Endothelial cell (in vitro differentiated cells): ENCODE measurements at regions not wholly inside any gene's neighbourhood (a gene's known extent, or its start where the extent isn't known, plus 50 kb on each side); places are given as distances from the start of the nearest gene placed in this dataset.
"Not testable (repeated sequence)": the region's sequence is repeated elsewhere in the genome, so short reads cannot be mapped to it uniquely, and the experiment has no call there.

Experiments
- DNase-seq: peaks from one replicate; pipeline ENCODE4 v3.0.0; 2021; ENCODE audit warnings: low spot score
- H3K27ac Mint-ChIP-seq: one replicate; pipeline ENCODE4 v1.8.0; 2021; ENCODE audit warnings: mixed read lengths, inconsistent platforms; ENCODE audit not compliant: unreplicated experiment
- H3K27me3 Mint-ChIP-seq: one replicate; pipeline ENCODE4 v1.8.0; 2021; ENCODE audit warnings: mild to moderate bottlenecking, moderate library complexity, mixed read lengths, inconsistent platforms; ENCODE audit not compliant: unreplicated experiment
- H3K36me3 Mint-ChIP-seq: one replicate; pipeline ENCODE4 v1.8.0; 2021; ENCODE audit warnings: mild to moderate bottlenecking, low read depth, mixed read lengths, inconsistent platforms; ENCODE audit not compliant: unreplicated experiment
- H3K4me1 Mint-ChIP-seq: one replicate; pipeline ENCODE4 v1.8.0; 2021; ENCODE audit warnings: mild to moderate bottlenecking, mixed read lengths, inconsistent platforms; ENCODE audit not compliant: unreplicated experiment
- H3K4me3 Mint-ChIP-seq: one replicate; pipeline ENCODE4 v1.8.0; 2021; ENCODE audit warnings: mild to moderate bottlenecking, mixed read lengths, inconsistent platforms; ENCODE audit not compliant: unreplicated experiment
- H3K9me3 Mint-ChIP-seq: one replicate; pipeline ENCODE4 v1.8.0; 2021; ENCODE audit warnings: mixed read lengths, inconsistent platforms; ENCODE audit not compliant: unreplicated experiment
- CTCF ChIP-seq: fragments of 200-600 bp; sonication (generic); IDR thresholded peaks from one replicate; pipeline ENCODE4 v1.5.0; 2021; ENCODE audit warnings: antibody characterized with exemption; ENCODE audit not compliant: unreplicated experiment

GRCh38 chr17:68102318-68102758 lies 66.8 kb downstream of the KPNA2 start:
- H3K36me3 Mint-ChIP-seq: no peaks in the 10 kb centered on the region
- H3K4me3 Mint-ChIP-seq: peak overlapping the region; percentile 95
- peak; percentile 9 for DNase-seq
- H3K9me3 Mint-ChIP-seq: no peaks in the 10 kb centered on the region
- H3K27ac Mint-ChIP-seq: no peak overlapping the region
- peaks cover 7% of the 10 kb centered on the region for H3K27me3 Mint-ChIP-seq
- peaks cover 11% of the 10 kb centered on the region for H3K4me1 Mint-ChIP-seq
- TF ChIP-seq CTCF: no peak

GRCh38 chr17:68103148-68103547 lies 67.6 kb downstream of the KPNA2 start:
- Mint-ChIP-seq H3K27me3 (peaks cover 7% of the 10 kb centered on the region), H3K4me1 (peaks cover 11% of the 10 kb centered on the region), H3K36me3 (no peaks in the 10 kb centered on the region), H3K4me3 (peak overlapping the region; percentile 95), H3K27ac (no peak overlapping the region), H3K9me3 (no peaks in the 10 kb centered on the region)
- no peak for TF ChIP-seq CTCF
- DNase-seq: no peak

GRCh38 chr17:68106085-68106484 lies 70.5 kb downstream of the KPNA2 start:
- no peak overlapping the region for H3K4me3 Mint-ChIP-seq
- no peak for DNase-seq
- H3K27me3 Mint-ChIP-seq: peaks cover 5% of the 10 kb centered on the region

GRCh38 chr17:68107373-68107772 lies 71.8 kb downstream of the KPNA2 start:
- no peaks in the 10 kb centered on the region for H3K36me3 Mint-ChIP-seq
- no peaks in the 10 kb centered on the region for H3K9me3 Mint-ChIP-seq
- H3K4me1 Mint-ChIP-seq: peaks cover 4% of the 10 kb centered on the region
- no peak overlapping the region for H3K27ac Mint-ChIP-seq
- no peak for TF ChIP-seq CTCF
- DNase-seq: no peak
- H3K27me3 Mint-ChIP-seq: peaks cover 2% of the 10 kb centered on the region
- H3K4me3 Mint-ChIP-seq: no peak overlapping the region

More at GRCh38 chr17:68106085-68106484, 70.5 kb downstream of the KPNA2 start:
- no peaks in the 10 kb centered on the region for H3K9me3 Mint-ChIP-seq
- H3K36me3 Mint-ChIP-seq: no peaks in the 10 kb centered on the region
- no peak for TF ChIP-seq CTCF
- peaks cover 8% of the 10 kb centered on the region for H3K4me1 Mint-ChIP-seq
- no peak overlapping the region for H3K27ac Mint-ChIP-seq

GRCh38 chr17:68108313-68109000 lies 72.9 kb downstream of the KPNA2 start:
- no peaks in the 10 kb centered on the region for H3K27me3 Mint-ChIP-seq
- no peak for TF ChIP-seq CTCF
- no peak overlapping the region for H3K27ac Mint-ChIP-seq
- no peak overlapping the region for H3K4me3 Mint-ChIP-seq
- no peaks in the 10 kb centered on the region for H3K4me1 Mint-ChIP-seq
- H3K36me3 Mint-ChIP-seq: no peaks in the 10 kb centered on the region
- DNase-seq: no peak
- H3K9me3 Mint-ChIP-seq: no peaks in the 10 kb centered on the region

- not testable (repeated sequence) for H3K4me1 Mint-ChIP-seq, H3K27me3 Mint-ChIP-seq, H3K36me3 Mint-ChIP-seq, H3K4me3 Mint-ChIP-seq, H3K9me3 Mint-ChIP-seq, H3K27ac Mint-ChIP-seq, DNase-seq
Measured at GRCh38 chr17:68109404-68109803, 73.9 kb downstream of the KPNA2 start.

- H3K4me1 Mint-ChIP-seq, H3K9me3 Mint-ChIP-seq, H3K27me3 Mint-ChIP-seq, DNase-seq, H3K4me3 Mint-ChIP-seq, H3K27ac Mint-ChIP-seq: not testable (repeated sequence)
- peaks cover 36% of the 10 kb centered on the region for H3K36me3 Mint-ChIP-seq
Measured at GRCh38 chr17:68116211-68116610, 80.7 kb downstream of the KPNA2 start.
